Thyroid gland (tissue), 4 donors: ENCODE measurements at regions not wholly inside any gene's neighbourhood (a gene's known extent, or its start where the extent isn't known, plus 50 kb on each side); places are given as distances from the start of the nearest gene placed in this dataset.

Experiments used
- POLR2A ChIP-seq, 2 donors: fragments of 450-650 bp; IDR thresholded peaks; one replicate each; pipeline ENCODE4 v1.6.1; 2017; ENCODE audit warnings: antibody characterized with exemption in 2 of 2, mild to moderate bottlenecking in 2 of 2, moderate library complexity in 1 of 2
- TF ChIP-seq, protein P1 (sequence below), 6 experiments: fragments of 200-600 bp in 3 of 6; fragments of 450-650 bp in 3 of 6; sonication (generic) in 3 of 6; IDR thresholded peaks; one replicate each; pipeline ENCODE4 v1.5.1; 2016 to 2019; ENCODE audit warnings: antibody characterized with exemption in 6 of 6, mild to moderate bottlenecking in 2 of 6, inconsistent platforms in 1 of 6, moderate library complexity in 1 of 6

GRCh38 chr4:85414972-85415371, 60.0 kb upstream of the ARHGAP24 start:
- TF ChIP-seq, protein P1, sequence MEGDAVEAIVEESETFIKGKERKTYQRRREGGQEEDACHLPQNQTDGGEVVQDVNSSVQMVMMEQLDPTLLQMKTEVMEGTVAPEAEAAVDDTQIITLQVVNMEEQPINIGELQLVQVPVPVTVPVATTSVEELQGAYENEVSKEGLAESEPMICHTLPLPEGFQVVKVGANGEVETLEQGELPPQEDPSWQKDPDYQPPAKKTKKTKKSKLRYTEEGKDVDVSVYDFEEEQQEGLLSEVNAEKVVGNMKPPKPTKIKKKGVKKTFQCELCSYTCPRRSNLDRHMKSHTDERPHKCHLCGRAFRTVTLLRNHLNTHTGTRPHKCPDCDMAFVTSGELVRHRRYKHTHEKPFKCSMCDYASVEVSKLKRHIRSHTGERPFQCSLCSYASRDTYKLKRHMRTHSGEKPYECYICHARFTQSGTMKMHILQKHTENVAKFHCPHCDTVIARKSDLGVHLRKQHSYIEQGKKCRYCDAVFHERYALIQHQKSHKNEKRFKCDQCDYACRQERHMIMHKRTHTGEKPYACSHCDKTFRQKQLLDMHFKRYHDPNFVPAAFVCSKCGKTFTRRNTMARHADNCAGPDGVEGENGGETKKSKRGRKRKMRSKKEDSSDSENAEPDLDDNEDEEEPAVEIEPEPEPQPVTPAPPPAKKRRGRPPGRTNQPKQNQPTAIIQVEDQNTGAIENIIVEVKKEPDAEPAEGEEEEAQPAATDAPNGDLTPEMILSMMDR (IDR thresholded peaks at IDR 0.05), result no peak
- TF ChIP-seq POLR2A (IDR thresholded peaks at IDR 0.05), result no peak
